22Rv1 (cell line): ENCODE measurements at regions not wholly inside any gene's neighbourhood (a gene's known extent, or its start where the extent isn't known, plus 50 kb on each side); places are given as distances from the start of the nearest gene placed in this dataset.

Experiments used
- H3K27ac ChIP-seq: fragments of 450-650 bp; 2 replicates; pipeline ENCODE4 v1.5.1; 2017
- CTCF ChIP-seq: fragments of 450-650 bp; IDR thresholded peaks from 2 replicates; pipeline ENCODE4 v1.5.1; 2017; ENCODE audit warnings: mild to moderate bottlenecking
- ZFX ChIP-seq: fragments of 450-650 bp; IDR thresholded peaks from 2 replicates; pipeline ENCODE4 v1.6.1; 2017; ENCODE audit warnings: antibody characterized with exemption, borderline replicate concordance

- no peak overlapping the region for H3K27ac ChIP-seq
- no peak for TF ChIP-seq CTCF
- no peak for TF ChIP-seq ZFX
Measured at GRCh38 chr6:101231606-101232235, 161.8 kb upstream of the GRIK2 start.

DNA sequence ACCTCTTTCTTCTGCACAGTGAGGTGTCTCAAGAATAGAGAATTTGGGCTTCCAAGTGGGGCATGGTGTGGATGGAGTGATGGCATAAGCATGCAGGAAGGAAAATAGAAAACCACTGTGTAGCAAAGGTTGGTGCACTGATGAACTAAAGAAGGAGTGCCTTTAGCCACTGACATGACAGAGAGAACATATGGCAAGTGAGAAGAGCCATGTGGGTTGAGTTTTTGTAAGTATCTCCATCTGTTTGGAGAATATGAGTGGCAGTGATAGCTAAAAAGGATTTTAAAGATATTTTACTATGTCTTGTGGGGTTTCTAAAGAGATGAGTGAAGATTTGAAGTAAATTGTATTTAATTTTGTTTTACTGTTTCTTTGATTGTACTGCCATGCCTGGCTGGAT lies 160.5 kb upstream of the GRIK2 start:
- no peak overlapping the region for H3K27ac ChIP-seq
- TF ChIP-seq CTCF (no peak), ZFX (no peak)

DNA sequence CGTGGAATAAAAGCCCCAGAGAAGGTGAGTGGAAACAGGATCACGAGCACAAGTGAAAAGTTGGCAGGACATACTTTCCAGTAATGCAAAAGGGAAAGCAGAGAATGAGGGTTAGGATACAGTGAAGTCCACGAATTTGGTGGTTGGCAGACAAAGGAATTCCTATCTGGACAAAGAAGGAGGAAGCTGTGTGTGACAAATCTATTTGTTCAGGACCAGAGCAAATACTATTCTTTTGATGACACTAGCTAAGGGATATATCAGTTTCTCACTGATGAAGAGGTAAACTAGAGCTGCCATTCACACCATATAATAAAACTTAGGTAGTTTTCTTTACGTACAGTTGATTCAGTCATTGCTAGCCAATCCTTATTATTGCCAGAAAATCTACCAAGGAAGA lies 156.8 kb upstream of the GRIK2 start:
- TF ChIP-seq ZFX (no peak), CTCF (no peak)
- no peak overlapping the region for H3K27ac ChIP-seq

DNA sequence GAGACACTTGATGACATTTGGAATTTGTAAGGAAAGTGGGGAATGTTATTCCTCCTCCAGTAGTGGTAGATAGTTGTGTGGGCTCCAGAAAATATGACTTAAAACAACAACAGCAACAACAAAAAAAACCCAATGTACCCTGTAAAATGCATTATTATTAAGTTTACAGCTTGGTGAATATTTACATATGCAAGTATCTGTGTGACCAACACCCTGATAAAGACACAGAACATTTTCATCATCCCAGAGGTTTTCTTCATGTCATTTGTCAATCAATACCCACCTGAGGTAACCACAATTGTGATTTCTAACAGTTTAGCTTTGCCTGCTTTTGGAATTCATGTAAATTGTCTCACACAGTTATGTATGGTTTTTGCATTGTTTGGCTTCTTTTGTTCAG lies 152.1 kb upstream of the GRIK2 start:
- no peak for TF ChIP-seq CTCF
- TF ChIP-seq ZFX, result no peak
- no peak overlapping the region for H3K27ac ChIP-seq

DNA sequence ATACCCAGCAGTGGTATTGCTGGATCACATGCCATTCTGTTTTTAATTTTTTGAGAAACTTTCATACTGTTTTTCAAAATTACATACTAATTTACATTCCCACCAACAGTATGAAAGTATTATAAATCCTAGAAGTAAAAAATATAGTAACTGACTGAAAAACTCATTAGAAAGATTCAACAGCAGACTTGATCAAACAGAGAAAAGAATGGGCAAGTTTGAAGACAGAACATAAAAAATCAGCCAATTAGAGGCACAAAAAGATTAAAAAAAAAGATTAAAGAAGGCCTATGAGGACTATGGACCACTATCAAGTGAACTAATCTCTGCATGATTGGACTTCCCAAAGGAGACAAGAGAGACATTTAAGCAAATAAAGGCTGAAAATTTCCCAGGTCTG lies 144.0 kb upstream of the GRIK2 start:
- no peak for TF ChIP-seq ZFX
- no peak for TF ChIP-seq CTCF
- no peak overlapping the region for H3K27ac ChIP-seq

DNA sequence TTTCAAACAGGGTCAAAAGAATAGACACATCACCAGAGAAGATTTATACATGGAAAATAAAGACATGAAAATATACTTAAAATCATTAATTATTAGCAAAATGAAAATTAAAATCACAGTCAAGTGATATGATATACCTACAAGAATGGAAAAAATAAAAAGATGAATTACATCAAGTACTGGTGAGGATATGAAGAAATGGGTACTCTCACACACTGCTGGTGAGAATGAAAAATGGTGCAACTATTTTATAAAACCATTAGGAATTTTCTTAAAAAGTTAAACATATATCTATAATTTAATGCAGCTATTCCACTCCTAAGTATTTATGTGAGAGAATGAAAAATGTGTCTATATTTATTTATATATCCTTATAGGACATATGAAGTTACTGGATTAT lies 136.3 kb upstream of the GRIK2 start:
- TF ChIP-seq CTCF, result no peak
- TF ChIP-seq ZFX, result no peak

DNA sequence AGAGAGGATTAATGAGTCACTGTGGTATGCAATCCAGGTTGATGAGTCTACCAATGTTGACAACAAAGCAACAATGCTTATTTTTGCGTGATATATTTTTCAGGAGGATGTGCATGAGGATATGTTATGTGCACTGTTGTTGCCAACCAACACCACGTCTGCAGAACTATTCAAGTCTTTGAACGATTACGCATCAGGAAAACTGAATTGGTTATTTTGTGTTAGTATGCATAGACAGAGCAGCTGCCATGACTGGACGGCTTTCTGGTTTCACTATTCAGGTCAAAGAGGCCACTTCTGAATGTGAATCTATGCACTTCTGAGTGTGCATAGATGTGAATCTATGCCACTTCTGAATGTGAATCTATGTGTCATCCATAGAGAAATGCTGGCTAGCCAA lies 134.0 kb upstream of the GRIK2 start:
- TF ChIP-seq ZFX, result no peak
- no peak for TF ChIP-seq CTCF
- no peak overlapping the region for H3K27ac ChIP-seq

More for the DNA sequence above, 136.3 kb upstream of the GRIK2 start:
- no peak overlapping the region for H3K27ac ChIP-seq
